ENCODE measurements at regions not wholly inside any gene's neighbourhood (a gene's known extent, or its start where the extent isn't known, plus 50 kb on each side); places are given as distances from the start of the nearest gene placed in this dataset.

GRCh38 chr10:116792817-116793216, 50.5 kb upstream of the HSPA12A start:
- no peaks in the 10 kb centered on the region for H3K36me3 ChIP-seq (ENCODE audit: insufficient read depth, low read length)
- DNase-seq (no peak), ATAC-seq (ENCODE audit: insufficient read depth, low read depth) (no peak)
- no peak overlapping the region for H3K4me2 ChIP-seq (ENCODE audit: insufficient read depth, low read length)
- no peak overlapping the region for H2AFZ ChIP-seq (ENCODE audit: low read depth, low read length)
- H3K4me3 ChIP-seq (ENCODE audit: low read depth in 1 of 2, low read length in 2 of 2) = no peak overlapping the region
- H3K9ac ChIP-seq (ENCODE audit: low read depth, low read length) = no peak overlapping the region
- H3K4me1 ChIP-seq (ENCODE audit: insufficient read depth, low read length) = peaks cover 2% of the 10 kb centered on the region
- H3K79me2 ChIP-seq (ENCODE audit: insufficient read depth, low read length) = no peaks in the 10 kb centered on the region
- no peaks in the 10 kb centered on the region; the same call in 1 of the 2 replicates for H4K20me1 ChIP-seq (ENCODE audit: insufficient read depth, low read length)
- H3K27ac ChIP-seq (ENCODE audit: low read length) = no peak overlapping the region
- no peak for TF ChIP-seq EZH2 (IDR thresholded peaks at IDR 0.05; ENCODE audit: borderline replicate concordance, low read depth, low read length, severe bottlenecking)
- TF ChIP-seq, protein P1, sequence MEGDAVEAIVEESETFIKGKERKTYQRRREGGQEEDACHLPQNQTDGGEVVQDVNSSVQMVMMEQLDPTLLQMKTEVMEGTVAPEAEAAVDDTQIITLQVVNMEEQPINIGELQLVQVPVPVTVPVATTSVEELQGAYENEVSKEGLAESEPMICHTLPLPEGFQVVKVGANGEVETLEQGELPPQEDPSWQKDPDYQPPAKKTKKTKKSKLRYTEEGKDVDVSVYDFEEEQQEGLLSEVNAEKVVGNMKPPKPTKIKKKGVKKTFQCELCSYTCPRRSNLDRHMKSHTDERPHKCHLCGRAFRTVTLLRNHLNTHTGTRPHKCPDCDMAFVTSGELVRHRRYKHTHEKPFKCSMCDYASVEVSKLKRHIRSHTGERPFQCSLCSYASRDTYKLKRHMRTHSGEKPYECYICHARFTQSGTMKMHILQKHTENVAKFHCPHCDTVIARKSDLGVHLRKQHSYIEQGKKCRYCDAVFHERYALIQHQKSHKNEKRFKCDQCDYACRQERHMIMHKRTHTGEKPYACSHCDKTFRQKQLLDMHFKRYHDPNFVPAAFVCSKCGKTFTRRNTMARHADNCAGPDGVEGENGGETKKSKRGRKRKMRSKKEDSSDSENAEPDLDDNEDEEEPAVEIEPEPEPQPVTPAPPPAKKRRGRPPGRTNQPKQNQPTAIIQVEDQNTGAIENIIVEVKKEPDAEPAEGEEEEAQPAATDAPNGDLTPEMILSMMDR (IDR thresholded peaks at IDR 0.05; ENCODE audit: borderline replicate concordance, extremely low read depth, low read length, poor library complexity, severe bottlenecking) = no peak
- H3K27me3 ChIP-seq (ENCODE audit: insufficient read depth, low read length, poor library complexity) = peaks cover 3% of the 10 kb centered on the region
- no peaks in the 10 kb centered on the region for H3K9me3 ChIP-seq (ENCODE audit: insufficient read depth, low read length, severe bottlenecking)

- no peak overlapping the region for H3K4me3 ChIP-seq (ENCODE audit: low read depth in 1 of 2, low read length in 2 of 2)
- H3K36me3 ChIP-seq (ENCODE audit: insufficient read depth, low read length) = no peaks in the 10 kb centered on the region
- H3K9ac ChIP-seq (ENCODE audit: low read depth, low read length) = no peak overlapping the region
- H2AFZ ChIP-seq (ENCODE audit: low read depth, low read length) = no peak overlapping the region
- H4K20me1 ChIP-seq (ENCODE audit: insufficient read depth, low read length) = no peaks in the 10 kb centered on the region; the same call in 1 of the 2 replicates
- no peak overlapping the region for H3K4me2 ChIP-seq (ENCODE audit: insufficient read depth, low read length)
- H3K27me3 ChIP-seq (ENCODE audit: insufficient read depth, low read length, poor library complexity) = no peaks in the 10 kb centered on the region
- no peaks in the 10 kb centered on the region for H3K4me1 ChIP-seq (ENCODE audit: insufficient read depth, low read length)
- no peaks in the 10 kb centered on the region for H3K9me3 ChIP-seq (ENCODE audit: insufficient read depth, low read length, severe bottlenecking)
- DNase-seq = no peak
- ATAC-seq (ENCODE audit: insufficient read depth, low read depth) = peak; percentile 31; the same call in 1 of the 3 replicates
- no peak overlapping the region for H3K27ac ChIP-seq (ENCODE audit: low read length)
- no peak for TF ChIP-seq EZH2 (IDR thresholded peaks at IDR 0.05; ENCODE audit: borderline replicate concordance, low read depth, low read length, severe bottlenecking)
- TF ChIP-seq, protein P1 (IDR thresholded peaks at IDR 0.05; ENCODE audit: borderline replicate concordance, extremely low read depth, low read length, poor library complexity, severe bottlenecking) = no peak
- no peaks in the 10 kb centered on the region for H3K79me2 ChIP-seq (ENCODE audit: insufficient read depth, low read length)
Observed at GRCh38 chr10:116796469-116796868, 52.8 kb upstream of the ENO4 start.

DNA sequence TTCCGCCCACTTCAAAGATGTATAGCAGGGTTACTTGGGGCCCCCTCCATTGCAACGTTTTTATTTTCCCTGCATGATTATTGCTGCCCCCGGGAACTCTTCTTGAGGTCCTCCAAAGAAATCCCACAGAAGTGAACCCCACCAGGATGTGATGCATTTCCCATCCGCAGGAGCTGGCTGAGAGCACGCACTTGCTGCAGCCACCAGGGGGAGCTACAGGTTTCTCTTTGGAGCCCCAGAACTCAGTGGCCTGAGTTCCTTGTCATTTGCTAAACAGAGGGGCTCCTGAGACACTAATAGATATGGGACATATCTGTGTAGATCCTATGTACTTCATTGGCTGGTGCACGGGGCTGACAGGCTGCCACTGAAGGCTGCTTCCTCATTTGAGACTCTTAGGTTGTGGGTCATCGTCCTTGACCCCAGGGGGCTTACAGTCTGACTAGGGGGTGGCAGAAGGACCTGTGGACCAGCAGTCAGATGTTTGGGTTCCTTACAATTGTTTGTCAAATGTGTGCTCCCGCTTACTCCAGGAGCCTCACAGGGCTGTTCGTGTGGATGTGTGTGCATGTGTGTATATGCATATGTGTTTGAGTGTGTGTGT, 52.3 kb upstream of the ENO4 start:
- Histone ChIP-seq H4K20me1 (ENCODE audit: insufficient read depth, low read length) (no peaks in the 10 kb centered on the region; the same call in 1 of the 2 replicates), H3K4me1 (ENCODE audit: insufficient read depth, low read length) (no peaks in the 10 kb centered on the region), H3K27ac (ENCODE audit: low read length) (no peak overlapping the region), H3K79me2 (ENCODE audit: insufficient read depth, low read length) (no peaks in the 10 kb centered on the region), H3K36me3 (ENCODE audit: insufficient read depth, low read length) (no peaks in the 10 kb centered on the region), H3K4me3 (ENCODE audit: low read depth in 1 of 2, low read length in 2 of 2) (no peak overlapping the region), H3K9me3 (ENCODE audit: insufficient read depth, low read length, severe bottlenecking) (no peaks in the 10 kb centered on the region), H2AFZ (ENCODE audit: low read depth, low read length) (no peak overlapping the region), H3K4me2 (ENCODE audit: insufficient read depth, low read length) (no peak overlapping the region), H3K9ac (ENCODE audit: low read depth, low read length) (no peak overlapping the region), H3K27me3 (ENCODE audit: insufficient read depth, low read length, poor library complexity) (no peaks in the 10 kb centered on the region)
- peak; percentile 71 for DNase-seq
- no peak for TF ChIP-seq EZH2 (IDR thresholded peaks at IDR 0.05; ENCODE audit: borderline replicate concordance, low read depth, low read length, severe bottlenecking)
- TF ChIP-seq, protein P1 (IDR thresholded peaks at IDR 0.05; ENCODE audit: borderline replicate concordance, extremely low read depth, low read length, poor library complexity, severe bottlenecking) = peak; percentile 92
- peak; percentile 93 for ATAC-seq (ENCODE audit: insufficient read depth, low read depth)

Measured in DND-41 (cell line).